ENCODE measurements at regions not wholly inside any gene's neighbourhood (a gene's known extent, or its start where the extent isn't known, plus 50 kb on each side); places are given as distances from the start of the nearest gene placed in this dataset.

GRCh38 chr22:48254311-48254873 is 1491.9 kb downstream of the TBC1D22A start (continued):
- no peak for TF ChIP-seq HIC1 (tag by site-specific recombination; IDR thresholded peaks at IDR 0.05)
- no peak for TF ChIP-seq ZNF10 (tag by site-specific recombination; IDR thresholded peaks at IDR 0.05)
- TF ChIP-seq, protein P1, sequence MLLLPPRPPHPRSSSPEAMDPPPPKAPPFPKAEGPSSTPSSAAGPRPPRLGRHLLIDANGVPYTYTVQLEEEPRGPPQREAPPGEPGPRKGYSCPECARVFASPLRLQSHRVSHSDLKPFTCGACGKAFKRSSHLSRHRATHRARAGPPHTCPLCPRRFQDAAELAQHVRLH (tag by site-specific recombination; IDR thresholded peaks at IDR 0.05), result no peak
- no peak for TF ChIP-seq CTCF (tag by site-specific recombination; IDR thresholded peaks at IDR 0.05)
- TF ChIP-seq ZNF624 (tag by site-specific recombination; IDR thresholded peaks at IDR 0.05), result no peak
- no peak for TF ChIP-seq ZNF354C (tag by site-specific recombination; IDR thresholded peaks at IDR 0.05; ENCODE audit: borderline replicate concordance, low read depth)
- TF ChIP-seq SCRT1 (tag by site-specific recombination; IDR thresholded peaks at IDR 0.05; ENCODE audit: borderline replicate concordance), result peak; percentile 39; the same call in 1 of the 2 replicates
- TF ChIP-seq MEIS1 (CRISPR knock-in tag; IDR thresholded peaks at IDR 0.05; ENCODE audit: borderline replicate concordance), result no peak
- TF ChIP-seq ZFP41 (tag by site-specific recombination; IDR thresholded peaks at IDR 0.05; ENCODE audit: borderline replicate concordance), result no peak
- no peak for TF ChIP-seq ZNF2 (tag by site-specific recombination; IDR thresholded peaks at IDR 0.05)
- no peak for TF ChIP-seq KLF9 (tag by site-specific recombination; IDR thresholded peaks at IDR 0.05; ENCODE audit: low read depth)
- TF ChIP-seq, protein P2, sequence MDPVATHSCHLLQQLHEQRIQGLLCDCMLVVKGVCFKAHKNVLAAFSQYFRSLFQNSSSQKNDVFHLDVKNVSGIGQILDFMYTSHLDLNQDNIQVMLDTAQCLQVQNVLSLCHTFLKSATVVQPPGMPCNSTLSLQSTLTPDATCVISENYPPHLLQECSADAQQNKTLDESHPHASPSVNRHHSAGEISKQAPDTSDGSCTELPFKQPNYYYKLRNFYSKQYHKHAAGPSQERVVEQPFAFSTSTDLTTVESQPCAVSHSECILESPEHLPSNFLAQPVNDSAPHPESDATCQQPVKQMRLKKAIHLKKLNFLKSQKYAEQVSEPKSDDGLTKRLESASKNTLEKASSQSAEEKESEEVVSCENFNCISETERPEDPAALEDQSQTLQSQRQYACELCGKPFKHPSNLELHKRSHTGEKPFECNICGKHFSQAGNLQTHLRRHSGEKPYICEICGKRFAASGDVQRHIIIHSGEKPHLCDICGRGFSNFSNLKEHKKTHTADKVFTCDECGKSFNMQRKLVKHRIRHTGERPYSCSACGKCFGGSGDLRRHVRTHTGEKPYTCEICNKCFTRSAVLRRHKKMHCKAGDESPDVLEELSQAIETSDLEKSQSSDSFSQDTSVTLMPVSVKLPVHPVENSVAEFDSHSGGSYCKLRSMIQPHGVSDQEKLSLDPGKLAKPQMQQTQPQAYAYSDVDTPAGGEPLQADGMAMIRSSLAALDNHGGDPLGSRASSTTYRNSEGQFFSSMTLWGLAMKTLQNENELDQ (tag by site-specific recombination; IDR thresholded peaks at IDR 0.05; ENCODE audit: low read depth), result no peak
- peak; percentile 68 for TF ChIP-seq GLIS1 (tag by site-specific recombination; IDR thresholded peaks at IDR 0.05)
- TF ChIP-seq ZNF341 (tag by site-specific recombination; IDR thresholded peaks at IDR 0.05; ENCODE audit: low read depth), result peak; percentile 64
- TF ChIP-seq ZNF302 (tag by site-specific recombination; IDR thresholded peaks at IDR 0.05; ENCODE audit: low read depth), result no peak
- no peak for TF ChIP-seq ZNF473 (tag by site-specific recombination; IDR thresholded peaks at IDR 0.05)
- no peak for TF ChIP-seq TCF7L2 (IDR thresholded peaks at IDR 0.05; ENCODE audit: borderline replicate concordance, low read depth, low read length)
- no peak for TF ChIP-seq ZNF248 (tag by site-specific recombination; IDR thresholded peaks at IDR 0.05)
- TF ChIP-seq KLF17 (tag by site-specific recombination; IDR thresholded peaks at IDR 0.05), result no peak
- TF ChIP-seq ZNF48 (tag by site-specific recombination; IDR thresholded peaks at IDR 0.05), result no peak
- no peak for TF ChIP-seq ZNF561 (tag by site-specific recombination; IDR thresholded peaks at IDR 0.05; ENCODE audit: borderline replicate concordance)
- no peak for TF ChIP-seq ZNF239 (tag by site-specific recombination; IDR thresholded peaks at IDR 0.05)
- no peak for TF ChIP-seq HOXA7 (CRISPR knock-in tag; IDR thresholded peaks at IDR 0.05; ENCODE audit: borderline replicate concordance)
- TF ChIP-seq ZNF311 (tag by site-specific recombination; IDR thresholded peaks at IDR 0.05; ENCODE audit: borderline replicate concordance), result no peak
- peak; percentile 60; the same call in 1 of the 2 replicates for TF ChIP-seq ZNF18 (tag by site-specific recombination; IDR thresholded peaks at IDR 0.05)
- no peak for TF ChIP-seq ZNF558 (tag by site-specific recombination; IDR thresholded peaks at IDR 0.05)
- no peak for TF ChIP-seq ZNF426 (tag by site-specific recombination; IDR thresholded peaks at IDR 0.05)
- TF ChIP-seq PATZ1 (tag by site-specific recombination; IDR thresholded peaks at IDR 0.05), result no peak
- TF ChIP-seq ZNF155 (tag by site-specific recombination; IDR thresholded peaks at IDR 0.05), result no peak
- no peak for TF ChIP-seq ZNF133 (tag by site-specific recombination; IDR thresholded peaks at IDR 0.05)
